ENCODE measurements at regions not wholly inside any gene's neighbourhood (a gene's known extent, or its start where the extent isn't known, plus 50 kb on each side); places are given as distances from the start of the nearest gene placed in this dataset.
"Not testable (repeated sequence)": the region's sequence is repeated elsewhere in the genome, so short reads cannot be mapped to it uniquely, and the experiment has no call there.

DNA sequence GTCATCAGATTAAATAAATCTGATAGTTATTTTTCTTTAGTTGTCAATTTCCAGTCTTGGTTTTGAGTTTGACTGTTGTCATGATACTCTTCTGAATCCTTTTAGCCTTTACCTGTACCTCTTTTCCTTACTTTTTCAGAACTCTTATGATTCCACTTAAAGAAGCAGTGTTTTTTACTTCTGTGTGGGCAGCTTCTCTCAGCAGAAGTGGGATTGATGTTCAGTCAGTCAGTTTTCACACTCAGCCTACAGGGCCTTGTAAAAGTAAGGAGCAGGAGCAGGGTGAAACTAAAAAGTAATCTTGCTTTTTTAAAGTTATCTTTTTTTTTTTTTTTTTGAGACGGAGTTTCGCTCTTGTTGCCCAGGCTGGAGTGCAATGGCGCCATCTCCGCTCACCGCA, 75.1 kb downstream of the HAUS1 start:
- DNase-seq (ENCODE audit: low read depth, low spot score): no peak

DNA sequence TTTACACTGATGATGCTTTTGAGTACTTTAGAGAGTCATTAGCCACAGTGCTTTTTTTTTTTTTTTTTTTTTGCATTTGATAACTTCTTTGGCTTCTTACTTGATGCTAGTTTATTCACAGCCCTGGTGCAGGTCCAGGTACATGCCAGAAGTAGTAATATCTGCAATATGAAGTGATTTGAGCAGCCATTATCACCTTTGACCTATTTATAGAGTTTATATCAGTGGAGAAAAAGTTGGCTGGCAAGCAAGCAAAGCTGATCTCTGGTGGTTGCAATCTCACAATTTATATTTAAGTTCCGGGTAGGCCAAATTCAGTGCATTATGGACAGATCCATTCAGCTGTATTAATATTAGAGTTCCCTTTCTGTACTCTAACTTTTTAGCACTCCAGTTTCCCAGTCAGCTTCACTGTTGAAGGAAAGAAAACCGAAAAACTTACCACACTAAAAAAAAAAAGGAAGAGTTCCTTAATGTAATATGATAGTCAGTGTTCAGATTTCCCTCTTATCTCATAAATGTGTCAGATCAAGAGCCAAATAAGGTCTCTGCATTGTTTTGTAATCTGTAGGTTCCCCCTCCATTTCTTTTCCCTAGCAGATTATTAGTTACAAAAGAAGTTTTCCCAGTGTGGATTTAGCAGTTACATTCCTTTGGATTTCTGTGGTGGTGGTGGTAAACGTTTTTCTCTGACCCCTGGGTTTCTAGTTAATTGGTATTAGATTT, 78.6 kb downstream of the HAUS1 start:
- DNase-seq (ENCODE audit: low read depth, low spot score): no peak

DNA sequence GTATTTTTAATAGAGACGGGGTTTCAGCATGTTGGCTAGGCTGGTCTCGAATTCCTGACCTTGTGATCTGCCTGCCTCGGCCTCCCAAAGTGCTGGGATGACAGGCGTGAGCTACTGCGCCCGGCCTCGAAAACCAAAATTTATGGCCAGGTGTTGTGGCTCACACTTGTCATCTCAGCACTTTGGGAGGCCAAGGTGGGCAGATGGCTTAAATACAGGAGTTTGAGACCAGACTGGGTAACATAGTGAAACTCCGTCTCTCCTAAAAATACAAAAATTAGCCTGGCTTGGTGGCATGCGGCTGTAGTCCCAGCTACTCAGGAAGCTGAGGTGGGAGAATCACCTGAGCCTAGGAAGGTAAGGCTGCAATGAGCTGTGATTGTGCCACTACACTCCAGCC, 80.1 kb downstream of the HAUS1 start:
- not testable (repeated sequence) for DNase-seq (ENCODE audit: low read depth, low spot score)

DNA sequence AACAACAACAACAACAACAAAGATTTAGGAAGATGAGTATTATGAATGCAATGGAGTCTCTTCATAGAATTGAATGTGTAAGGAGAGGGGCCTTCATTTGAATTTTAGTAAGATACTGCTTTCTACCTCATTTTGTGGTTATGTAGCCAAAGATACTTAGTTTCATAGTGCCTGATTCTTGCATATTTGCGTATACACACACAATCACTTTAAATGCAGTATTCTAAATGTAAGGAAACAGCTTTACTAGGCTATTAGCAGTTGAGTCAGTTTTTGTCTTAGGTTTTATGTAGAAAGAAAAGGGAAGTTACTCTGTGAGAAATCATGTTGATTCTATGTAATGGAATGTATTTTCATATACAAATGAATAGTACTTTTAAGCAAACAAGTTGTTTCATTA, 80.5 kb downstream of the HAUS1 start:
- no peak for DNase-seq (ENCODE audit: low read depth, low spot score)

DNA sequence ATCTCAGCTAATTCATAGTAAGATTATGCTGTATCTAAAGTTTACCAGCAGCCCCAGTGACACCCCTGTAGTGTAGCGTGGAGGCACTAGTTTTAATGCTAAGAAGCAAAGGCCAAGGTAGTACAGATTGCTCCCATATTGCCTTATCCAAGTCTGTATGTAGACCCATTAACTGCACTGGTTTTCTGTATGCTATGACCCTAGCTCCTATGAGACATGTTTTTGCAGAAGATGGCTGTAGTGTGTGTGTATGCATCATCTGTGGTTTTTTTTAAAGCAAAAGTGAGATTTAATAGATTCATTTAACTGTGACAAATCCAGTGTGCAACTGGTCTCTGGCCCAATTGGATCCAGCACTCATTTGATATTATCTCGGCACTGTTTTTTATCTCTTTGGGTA, 86.5 kb downstream of the HAUS1 start:
- DNase-seq (ENCODE audit: low read depth, low spot score): no peak

DNA sequence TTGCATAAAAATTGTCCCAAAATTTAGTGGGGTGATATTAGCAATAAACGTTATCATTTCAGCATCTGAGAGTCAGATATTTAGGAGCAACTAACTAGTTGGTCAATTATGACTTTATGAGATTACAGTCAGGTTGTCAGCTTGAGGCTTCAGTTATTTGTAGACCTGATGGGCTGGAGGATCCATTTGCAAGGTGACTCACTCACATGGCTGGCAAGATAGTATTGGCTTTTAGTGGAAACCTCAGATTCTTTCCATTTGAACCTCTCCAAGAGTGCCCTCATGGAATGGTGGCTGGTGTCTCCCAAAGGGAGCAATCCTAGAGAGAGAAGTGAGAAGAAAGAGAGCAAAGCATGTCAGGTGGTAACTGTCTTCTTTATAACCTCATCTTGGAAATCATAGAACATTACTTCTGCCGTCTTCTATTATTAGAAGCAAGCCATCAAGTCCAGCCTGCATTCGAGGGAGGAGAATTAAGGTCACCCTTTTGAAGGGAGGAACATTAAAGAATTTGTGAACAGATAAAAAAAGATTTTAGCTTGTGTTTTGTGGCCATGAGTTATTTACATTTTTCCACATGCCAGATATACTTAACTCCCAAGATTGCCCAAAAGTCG, 92.5 kb downstream of the HAUS1 start:
- DNase-seq (ENCODE audit: low read depth, low spot score): no peak

DNA sequence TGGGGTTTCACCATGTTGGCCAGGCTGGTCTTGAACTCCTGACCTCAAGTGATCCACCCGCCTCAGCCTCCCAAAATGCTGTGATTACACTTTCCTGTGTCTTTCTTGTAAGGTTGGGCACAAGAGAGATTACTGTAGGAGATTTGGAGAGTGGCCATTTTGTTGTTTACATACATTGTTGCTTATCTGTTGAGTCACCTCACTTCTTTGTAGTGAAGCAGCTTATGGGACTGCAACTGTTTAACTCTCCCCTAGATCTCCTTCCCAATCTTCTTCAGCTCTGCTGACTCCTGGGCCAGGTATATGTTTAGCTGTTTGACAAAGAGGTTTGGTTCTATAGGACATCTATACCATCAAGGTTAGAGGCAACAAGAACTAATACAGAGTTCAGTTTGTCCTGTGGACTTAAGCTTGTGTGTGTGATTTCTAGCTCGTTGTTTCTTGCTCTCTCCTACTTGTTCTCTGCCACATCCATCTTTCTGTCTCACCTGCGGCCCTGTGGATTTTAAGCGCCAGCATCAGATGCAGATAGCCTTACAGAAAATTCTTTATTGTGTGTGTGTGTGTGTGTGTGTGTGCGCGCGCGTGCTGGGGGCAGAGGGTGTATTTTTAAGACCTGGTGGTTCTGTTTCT, 95.4 kb downstream of the HAUS1 start:
- no peak for DNase-seq (ENCODE audit: low read depth, low spot score)

DNA sequence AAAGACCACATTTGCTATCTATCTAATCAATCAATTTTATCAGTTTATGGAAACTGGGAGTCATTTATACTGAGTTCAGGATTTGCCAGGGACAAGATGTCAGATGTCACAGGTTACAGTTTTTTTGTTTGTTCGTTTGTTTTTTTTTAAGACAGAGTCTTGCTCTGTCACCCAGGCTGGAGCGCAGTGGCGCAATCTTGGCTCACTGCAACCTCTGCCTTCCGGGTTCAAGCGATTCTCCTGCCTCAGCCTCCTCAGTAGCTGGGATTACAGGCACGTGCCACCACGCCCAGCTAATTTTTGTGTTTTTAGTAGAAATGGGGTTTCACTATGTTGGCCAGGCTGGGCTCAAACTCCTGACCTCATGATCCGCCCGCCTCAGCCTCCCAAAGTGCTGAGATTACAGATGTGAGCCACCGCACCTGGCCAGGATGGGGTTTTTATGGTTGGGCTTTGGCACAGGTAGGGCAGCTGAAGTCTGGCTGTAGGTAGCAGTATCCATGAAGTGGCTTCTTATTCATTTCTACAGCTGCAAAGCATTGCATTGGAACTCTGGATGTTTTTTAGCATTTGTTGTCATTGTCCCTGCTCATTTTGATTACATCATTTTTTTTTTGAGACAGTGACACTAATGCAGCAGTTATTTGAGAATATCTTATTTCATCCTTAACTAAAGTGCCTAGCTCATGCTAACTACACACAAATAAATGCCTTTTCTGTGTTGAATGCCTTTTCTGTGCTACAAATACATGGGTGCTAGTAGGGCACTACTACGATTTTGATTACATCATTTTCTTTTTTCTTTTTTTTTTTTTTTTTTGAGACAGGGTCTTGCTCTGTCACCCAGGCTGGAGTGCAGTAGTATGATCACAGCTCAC, 96.2 kb downstream of the HAUS1 start:
- DNase-seq (ENCODE audit: low read depth, low spot score): not testable (repeated sequence)

DNA sequence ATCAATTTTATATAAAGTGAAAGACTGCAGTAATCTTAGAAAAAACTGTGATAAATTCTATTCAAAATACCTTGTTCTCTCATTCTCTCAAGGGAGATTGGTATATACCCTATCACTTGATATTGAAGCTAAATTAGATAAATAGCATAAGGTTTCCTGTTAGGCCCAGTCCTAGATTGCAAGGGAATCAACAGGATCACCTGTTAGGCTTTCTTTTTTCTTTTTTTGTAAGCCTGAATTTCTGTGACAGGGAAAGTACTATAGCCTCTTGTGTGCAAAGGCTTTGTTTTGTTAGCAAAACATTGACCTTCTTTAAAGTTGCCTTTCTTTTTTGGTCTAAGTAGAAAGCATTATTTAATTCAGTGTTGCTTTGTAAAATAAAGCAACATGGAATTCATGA, 100.0 kb downstream of the HAUS1 start:
- no peak for DNase-seq (ENCODE audit: low read depth, low spot score)

DNA sequence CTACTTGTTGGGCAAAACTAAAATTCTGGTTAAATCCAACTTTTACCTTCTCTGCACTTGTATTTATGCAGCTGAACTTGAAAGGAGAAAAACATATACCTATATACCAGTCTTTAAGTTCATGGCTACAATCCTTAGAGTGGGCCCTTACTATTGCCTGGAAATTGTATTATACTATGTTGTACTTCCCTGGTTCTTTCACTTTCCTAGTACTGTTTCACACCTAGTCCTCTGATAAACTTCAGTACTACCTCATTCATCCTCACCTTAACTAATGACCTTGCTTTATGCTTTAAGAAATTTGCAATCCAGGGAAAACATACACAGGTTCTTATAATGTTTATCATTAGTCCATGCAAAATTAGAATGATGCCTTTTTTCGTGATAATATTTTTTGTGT, 103.8 kb downstream of the HAUS1 start:
- DNase-seq (ENCODE audit: low read depth, low spot score): no peak

DNA sequence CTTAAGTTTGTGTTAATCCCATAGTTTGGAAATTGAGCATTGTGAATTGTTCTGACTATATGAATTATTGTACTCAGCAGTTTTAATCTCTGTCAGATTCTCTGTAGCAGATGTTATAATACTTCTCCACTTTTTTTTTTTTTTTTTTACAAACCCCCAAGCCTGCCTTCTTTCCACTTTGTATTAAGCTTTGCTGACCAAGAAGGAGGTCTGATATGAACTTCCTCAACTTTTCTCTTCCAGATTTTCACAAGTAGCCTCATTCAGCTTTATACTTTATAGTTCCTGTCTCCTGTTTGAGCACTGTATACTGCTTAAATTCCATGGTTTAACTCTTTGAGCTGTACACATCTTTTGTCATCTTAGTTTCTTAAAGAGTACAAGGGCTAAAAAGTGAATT, 105.0 kb downstream of the HAUS1 start:
- DNase-seq (ENCODE audit: low read depth, low spot score): no peak

DNA sequence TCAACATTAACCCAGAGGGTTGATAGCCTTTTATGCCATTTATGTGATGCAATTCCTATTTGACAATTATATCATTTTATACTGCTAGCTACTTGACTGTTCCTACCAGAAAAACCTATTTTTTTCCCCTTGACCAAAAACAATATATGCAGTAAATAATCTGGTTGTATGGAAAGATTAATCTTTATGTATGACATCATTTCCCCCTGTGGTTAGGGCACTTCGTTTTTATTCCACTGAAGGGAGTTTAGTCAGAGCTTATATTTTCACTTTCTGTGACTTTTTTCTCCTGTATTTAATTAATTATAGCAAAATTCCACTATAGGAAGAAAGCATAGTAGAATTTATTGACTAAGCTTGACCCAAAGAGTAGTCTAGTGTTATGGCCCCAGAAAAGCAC, 107.6 kb downstream of the HAUS1 start:
- no peak for DNase-seq (ENCODE audit: low read depth, low spot score)

DNA sequence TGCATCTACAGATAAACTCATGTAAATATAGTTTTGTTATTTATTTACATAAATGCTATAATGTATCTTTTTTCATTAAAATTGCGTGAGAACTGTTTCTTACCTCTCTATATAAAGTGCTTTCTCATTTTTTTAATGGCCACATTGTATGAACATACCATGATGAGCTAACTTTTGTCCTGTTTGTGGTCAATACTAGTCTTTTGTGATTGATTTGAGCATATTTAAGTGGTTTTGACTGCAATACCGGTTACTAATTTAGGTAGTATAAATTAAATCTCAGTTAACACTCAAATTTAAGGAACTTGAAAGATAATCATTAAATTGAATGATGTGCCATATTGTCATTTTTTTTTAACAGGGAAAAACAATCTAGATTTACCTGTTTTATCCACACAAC, 108.2 kb downstream of the HAUS1 start:
- no peak for DNase-seq (ENCODE audit: low read depth, low spot score)

DNA sequence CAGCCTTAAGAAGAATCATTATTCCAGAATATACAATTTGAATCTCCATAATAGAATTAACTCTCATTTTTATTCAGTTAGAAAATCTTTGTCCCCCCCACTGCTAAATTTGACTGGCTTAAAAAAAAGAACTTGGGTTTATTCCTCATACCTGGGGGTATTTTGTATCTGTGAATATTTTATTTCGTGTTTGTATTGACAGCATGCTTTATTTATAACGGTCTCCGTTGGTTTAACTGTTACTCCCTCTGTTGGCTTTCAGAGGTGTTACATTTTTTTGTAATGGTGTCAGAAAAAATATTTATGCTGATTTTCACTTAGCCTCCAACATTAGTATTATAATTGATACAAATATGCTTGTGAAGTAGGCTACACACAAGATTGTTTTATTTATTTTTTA, 109.1 kb downstream of the HAUS1 start:
- DNase-seq (ENCODE audit: low read depth, low spot score): no peak

DNA sequence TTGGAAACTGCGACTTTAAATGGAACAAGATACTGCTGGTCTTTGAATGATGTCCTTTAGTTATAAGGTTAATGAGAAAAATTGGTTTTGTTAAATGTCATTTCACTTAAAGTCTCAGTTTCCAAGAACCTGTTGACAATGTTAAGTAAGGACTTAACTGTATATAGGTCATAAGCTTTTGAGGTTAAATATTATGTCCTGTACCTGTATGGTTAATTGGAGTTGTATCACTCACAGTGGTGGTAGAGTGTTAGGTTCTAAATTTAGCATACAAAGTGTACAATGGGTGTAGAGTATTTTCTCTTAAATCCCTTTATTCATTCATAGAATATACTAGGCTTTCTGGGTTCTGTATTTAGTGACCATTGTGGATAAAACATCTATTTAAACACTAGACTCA, 110.2 kb downstream of the HAUS1 start:
- DNase-seq (ENCODE audit: low read depth, low spot score): no peak

DNA sequence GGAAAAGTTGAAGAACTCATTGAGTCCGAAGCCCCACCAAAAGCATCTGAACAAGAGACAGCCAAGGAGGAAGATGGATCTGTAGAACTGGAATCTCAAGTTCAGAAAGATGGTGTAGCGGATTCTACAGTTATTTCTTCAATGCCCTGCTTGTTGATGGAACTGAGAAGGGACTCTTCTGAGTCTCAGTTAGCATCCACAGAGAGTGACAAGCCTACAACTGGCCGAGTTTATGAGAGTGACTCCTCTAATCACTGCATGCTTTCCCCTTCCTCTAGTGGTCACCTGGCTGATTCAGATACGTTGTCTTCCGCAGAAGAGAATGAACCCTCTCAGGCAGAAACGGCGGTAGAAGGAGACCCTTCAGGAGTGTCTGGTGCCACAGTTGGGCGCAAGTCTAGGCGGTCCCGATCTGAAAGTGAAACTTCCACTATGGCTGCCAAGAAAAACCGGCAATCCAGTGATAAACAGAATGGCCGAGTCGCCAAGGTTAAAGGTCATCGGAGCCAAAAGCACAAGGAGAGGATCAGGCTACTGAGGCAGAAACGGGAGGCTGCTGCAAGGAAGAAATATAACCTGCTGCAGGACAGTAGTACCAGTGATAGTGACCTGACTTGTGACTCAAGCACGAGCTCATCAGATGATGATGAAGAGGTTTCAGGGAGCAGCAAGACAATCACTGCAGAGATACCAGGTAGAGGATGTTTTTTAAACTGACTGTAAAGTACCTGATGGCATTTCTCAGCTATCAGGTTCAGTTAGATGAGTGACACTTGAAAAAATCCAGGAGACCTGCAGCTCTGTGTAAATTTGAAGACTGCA, 111.9 kb downstream of the HAUS1 start:
- no peak for DNase-seq (ENCODE audit: low read depth, low spot score)

DNA sequence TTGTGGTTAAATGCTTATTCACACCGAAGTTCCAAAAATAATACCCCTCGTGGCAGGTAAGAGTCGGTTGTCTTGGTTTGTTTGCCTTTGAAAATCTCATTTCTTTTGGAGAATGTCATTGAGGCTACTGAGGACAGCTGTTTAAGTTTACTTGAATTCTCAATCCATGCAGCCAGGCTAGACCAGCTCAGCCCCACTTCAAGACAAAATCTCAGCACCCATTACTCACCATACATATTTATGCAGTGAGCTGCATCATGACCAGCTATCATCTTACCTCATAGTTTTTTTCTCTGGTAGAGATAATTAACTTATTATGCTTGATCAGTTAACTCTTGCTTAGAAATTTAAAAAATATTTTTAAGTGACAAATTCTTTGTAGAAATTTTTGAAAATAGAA, 115.9 kb downstream of the HAUS1 start:
- no peak for DNase-seq (ENCODE audit: low read depth, low spot score)

DNA sequence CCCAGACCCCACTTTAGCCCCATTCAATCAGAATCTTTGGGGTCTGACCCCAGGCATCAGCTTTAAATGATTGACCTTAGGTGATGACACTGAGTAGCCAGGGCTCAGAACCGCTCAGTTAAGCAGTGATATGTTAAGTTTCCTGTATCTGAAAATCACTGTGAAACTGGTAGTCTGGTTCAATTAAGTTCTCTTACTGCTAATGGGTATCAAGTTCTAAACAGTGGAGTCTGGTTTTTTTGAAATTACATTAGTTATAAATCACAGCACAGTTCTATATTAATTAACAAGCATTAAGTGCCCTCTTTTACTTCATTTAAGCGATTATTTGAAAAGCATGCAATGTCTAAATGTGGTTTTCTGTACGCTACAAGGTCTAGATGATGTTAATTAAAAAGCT, 117.9 kb downstream of the HAUS1 start:
- no peak for DNase-seq (ENCODE audit: low read depth, low spot score)

DNA sequence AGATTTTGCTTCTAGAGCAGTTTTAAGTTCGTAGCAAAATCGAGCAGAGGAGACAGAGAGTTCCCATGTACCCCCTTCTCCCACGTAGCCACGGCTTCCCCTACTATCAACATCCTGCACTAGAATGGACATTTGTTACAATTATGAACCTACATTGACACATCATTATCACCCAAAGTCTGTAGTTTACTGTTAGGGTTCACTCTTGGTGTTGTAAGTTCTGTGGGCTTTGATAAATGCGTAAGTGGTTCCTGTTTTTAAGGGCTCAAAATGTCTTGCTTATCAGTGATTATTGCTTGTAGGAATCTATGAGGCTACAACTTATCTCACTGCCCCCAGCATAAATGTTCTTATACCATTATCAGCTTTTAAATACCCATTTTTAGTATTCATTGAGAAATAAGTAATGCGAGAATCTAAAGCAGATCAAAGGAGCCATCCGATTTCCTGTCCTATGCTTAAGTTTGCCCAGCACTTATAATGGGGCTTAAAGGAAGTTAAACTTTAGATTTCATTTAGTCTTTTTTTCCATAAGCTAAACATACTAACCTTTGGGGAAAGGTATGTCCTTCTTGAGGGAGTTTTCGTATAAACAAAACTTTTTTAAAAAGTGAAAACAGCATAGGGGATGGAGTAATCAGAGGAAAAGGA, 118.7 kb downstream of the HAUS1 start:
- no peak for DNase-seq (ENCODE audit: low read depth, low spot score)

DNA sequence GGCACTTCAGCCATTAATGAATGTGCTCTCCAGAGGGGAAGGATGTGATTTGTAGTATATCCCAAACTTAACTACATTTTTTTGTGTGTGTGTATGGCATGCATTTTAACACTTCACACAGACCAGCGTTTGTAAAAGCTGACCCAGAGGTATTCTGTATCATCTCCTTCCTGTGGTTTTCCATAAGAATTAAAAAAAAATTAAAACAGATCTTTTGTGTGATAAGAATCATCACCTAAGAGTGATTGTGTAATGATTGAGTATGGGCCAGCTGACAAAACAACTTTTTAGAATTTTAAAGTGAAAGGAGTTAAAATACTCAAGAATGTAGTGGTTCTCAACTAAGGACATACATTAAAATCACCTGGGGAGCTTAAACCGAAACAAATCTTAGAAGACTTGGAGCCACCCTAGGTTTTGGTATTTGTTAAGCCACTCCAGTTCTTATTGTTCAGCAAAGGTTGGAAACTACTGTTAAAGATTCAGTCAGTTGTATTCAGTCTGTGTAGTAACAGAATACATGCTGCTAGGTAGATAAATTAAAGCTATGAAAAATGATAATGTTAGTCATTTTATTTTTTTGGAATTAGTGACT, 120.1 kb downstream of the HAUS1 start:
- no peak for DNase-seq (ENCODE audit: low read depth, low spot score)

Data from smooth muscle cell of the brain vasculature (primary cell).